ENCODE measurements at regions not wholly inside any gene's neighbourhood (a gene's known extent, or its start where the extent isn't known, plus 50 kb on each side); places are given as distances from the start of the nearest gene placed in this dataset.

DNA sequence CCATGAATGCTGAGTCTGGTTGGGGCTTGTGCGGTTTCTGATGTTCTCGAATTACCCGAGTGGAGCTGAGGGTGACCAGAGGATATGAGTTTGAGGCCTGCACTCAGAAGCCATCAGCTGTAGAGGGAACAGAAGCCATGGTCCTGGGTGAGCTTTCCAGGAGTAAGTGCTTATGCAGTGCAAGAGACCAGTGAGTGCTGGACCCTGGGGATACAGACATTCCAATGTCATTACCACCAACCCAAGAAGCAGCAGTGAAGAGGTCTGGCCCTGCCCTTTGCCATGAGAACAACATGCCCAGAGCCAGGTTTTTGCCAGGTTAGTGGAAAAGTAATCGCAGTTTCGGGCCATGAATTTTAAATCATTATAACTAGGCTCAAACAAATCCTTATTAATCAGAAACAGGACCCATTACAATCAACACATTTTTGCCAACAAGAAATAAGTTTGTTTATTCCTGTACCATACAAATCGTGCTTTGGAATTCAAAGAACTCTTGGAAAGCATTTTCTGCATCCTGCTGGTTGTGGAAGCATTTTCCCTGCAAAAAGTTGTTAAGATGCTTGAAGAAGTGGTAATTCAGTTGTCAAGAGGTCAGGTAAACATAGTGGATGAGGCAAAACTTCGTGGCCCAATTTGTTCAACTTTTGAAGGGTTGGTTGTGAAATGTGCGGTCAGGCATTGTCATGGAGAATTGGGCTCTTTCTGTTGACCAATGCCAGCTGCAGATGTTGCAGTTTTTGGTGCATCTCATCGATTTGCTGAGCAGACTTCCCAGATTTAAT lies 154.6 kb downstream of the SYK start:
- Mint-ChIP-seq H3K36me3 (ENCODE audit: low read depth) (no peaks in the 10 kb centered on the region), H3K4me1 (peaks cover 13% of the 10 kb centered on the region), H3K27me3 (ENCODE audit: insufficient read depth, low read depth, poor library complexity) (peaks cover 1% of the 10 kb centered on the region), H3K4me3 (no peak overlapping the region), H3K9me3 (no peaks in the 10 kb centered on the region), H3K27ac (no peak overlapping the region)
- 0 out of 2 replicates have a peak, but pooled peaks cover 3% of the 10 kb centered on the region for H3K9me2 ChIP-seq (ENCODE audit: insufficient read depth)
- H2AFZ ChIP-seq: no peak overlapping the region
- H3K27ac ChIP-seq (ENCODE audit: low read depth): no peak overlapping the region
- no peak overlapping the region for H3K4me3 ChIP-seq
- DNase-seq (ENCODE audit: low spot score) (no peak), ATAC-seq (no peak)
- H3K27me3 ChIP-seq (ENCODE audit: insufficient read depth): no peaks in the 10 kb centered on the region
- H4K20me1 ChIP-seq (replicated peaks; ENCODE audit: insufficient read depth): no peaks in the 10 kb centered on the region
- peaks cover 10% of the 10 kb centered on the region; the same call in 1 of the 2 replicates for H3K4me1 ChIP-seq (ENCODE audit: insufficient read depth)
- H3F3A ChIP-seq (replicated peaks; ENCODE audit: low read depth): no peaks in the 10 kb centered on the region
- no peaks in the 10 kb centered on the region for H3K36me3 ChIP-seq (ENCODE audit: insufficient read depth)
- H3K79me2 ChIP-seq (replicated peaks; ENCODE audit: insufficient read depth): no peaks in the 10 kb centered on the region
- no peak overlapping the region for H3K4me2 ChIP-seq
- TF ChIP-seq EZH2phosphoT487 (IDR thresholded peaks at IDR 0.05; ENCODE audit: unreplicated experiment): no peak
- TF ChIP-seq, protein P1, sequence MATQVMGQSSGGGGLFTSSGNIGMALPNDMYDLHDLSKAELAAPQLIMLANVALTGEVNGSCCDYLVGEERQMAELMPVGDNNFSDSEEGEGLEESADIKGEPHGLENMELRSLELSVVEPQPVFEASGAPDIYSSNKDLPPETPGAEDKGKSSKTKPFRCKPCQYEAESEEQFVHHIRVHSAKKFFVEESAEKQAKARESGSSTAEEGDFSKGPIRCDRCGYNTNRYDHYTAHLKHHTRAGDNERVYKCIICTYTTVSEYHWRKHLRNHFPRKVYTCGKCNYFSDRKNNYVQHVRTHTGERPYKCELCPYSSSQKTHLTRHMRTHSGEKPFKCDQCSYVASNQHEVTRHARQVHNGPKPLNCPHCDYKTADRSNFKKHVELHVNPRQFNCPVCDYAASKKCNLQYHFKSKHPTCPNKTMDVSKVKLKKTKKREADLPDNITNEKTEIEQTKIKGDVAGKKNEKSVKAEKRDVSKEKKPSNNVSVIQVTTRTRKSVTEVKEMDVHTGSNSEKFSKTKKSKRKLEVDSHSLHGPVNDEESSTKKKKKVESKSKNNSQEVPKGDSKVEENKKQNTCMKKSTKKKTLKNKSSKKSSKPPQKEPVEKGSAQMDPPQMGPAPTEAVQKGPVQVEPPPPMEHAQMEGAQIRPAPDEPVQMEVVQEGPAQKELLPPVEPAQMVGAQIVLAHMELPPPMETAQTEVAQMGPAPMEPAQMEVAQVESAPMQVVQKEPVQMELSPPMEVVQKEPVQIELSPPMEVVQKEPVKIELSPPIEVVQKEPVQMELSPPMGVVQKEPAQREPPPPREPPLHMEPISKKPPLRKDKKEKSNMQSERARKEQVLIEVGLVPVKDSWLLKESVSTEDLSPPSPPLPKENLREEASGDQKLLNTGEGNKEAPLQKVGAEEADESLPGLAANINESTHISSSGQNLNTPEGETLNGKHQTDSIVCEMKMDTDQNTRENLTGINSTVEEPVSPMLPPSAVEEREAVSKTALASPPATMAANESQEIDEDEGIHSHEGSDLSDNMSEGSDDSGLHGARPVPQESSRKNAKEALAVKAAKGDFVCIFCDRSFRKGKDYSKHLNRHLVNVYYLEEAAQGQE (IDR thresholded peaks at IDR 0.05; ENCODE audit: unreplicated experiment): no peak
- TF ChIP-seq JUNB (IDR thresholded peaks at IDR 0.05; ENCODE audit: unreplicated experiment): no peak
- TF ChIP-seq CTCF (conservative IDR thresholded peaks at IDR 0.05; ENCODE audit: low read depth in 2 of 2): no peak

DNA sequence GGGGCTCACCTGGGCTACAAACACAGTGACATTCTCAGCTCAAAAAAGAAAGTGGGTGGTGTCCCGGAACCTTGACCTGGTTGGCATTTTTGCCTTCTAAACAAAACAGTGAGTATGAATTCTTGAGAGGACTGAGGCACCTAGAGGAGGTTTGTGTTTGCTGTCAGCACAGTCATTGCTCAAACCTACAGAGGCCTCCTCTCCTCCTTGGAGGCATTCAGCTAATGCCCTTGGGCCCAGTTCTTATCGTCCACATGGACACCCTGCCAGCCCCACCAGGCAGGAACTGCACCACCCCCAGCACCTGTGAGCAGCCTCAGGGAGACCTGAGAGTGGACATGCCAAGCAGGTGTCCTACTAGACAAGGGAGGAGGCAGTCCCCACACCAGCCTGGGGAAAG lies 156.7 kb downstream of the SYK start:
- H3K4me3 ChIP-seq: no peak overlapping the region
- Mint-ChIP-seq H3K4me1 (peaks cover 7% of the 10 kb centered on the region), H3K27me3 (ENCODE audit: insufficient read depth, low read depth, poor library complexity) (peaks cover 3% of the 10 kb centered on the region), H3K4me3 (no peak overlapping the region), H3K27ac (no peak overlapping the region), H3K9me3 (no peaks in the 10 kb centered on the region; the same call in 2 of the 3 replicates), H3K36me3 (ENCODE audit: low read depth) (no peaks in the 10 kb centered on the region)
- no peaks in the 10 kb centered on the region for H4K20me1 ChIP-seq (replicated peaks; ENCODE audit: insufficient read depth)
- H3K4me1 ChIP-seq (ENCODE audit: insufficient read depth): peaks cover 4% of the 10 kb centered on the region; the same call in 1 of the 2 replicates
- H2AFZ ChIP-seq: no peak overlapping the region
- H3K4me2 ChIP-seq: no peak overlapping the region
- no peak for ATAC-seq
- no peak for DNase-seq (ENCODE audit: low spot score)
- H3K36me3 ChIP-seq (ENCODE audit: insufficient read depth): no peaks in the 10 kb centered on the region
- H3K27ac ChIP-seq (ENCODE audit: low read depth): no peak overlapping the region
- no peaks in the 10 kb centered on the region for H3K79me2 ChIP-seq (replicated peaks; ENCODE audit: insufficient read depth)
- 0 out of 2 replicates have a peak, but pooled peaks cover 3% of the 10 kb centered on the region for H3K9me2 ChIP-seq (ENCODE audit: insufficient read depth)
- no peaks in the 10 kb centered on the region for H3F3A ChIP-seq (replicated peaks; ENCODE audit: low read depth)
- no peaks in the 10 kb centered on the region for H3K27me3 ChIP-seq (ENCODE audit: insufficient read depth)
- TF ChIP-seq JUNB (IDR thresholded peaks at IDR 0.05; ENCODE audit: unreplicated experiment) (no peak), NANOG (IDR thresholded peaks at IDR 0.05; ENCODE audit: borderline replicate concordance) (no peak), STAT1 (IDR thresholded peaks at IDR 0.05; ENCODE audit: unreplicated experiment) (no peak)
- TF ChIP-seq, protein P1 (IDR thresholded peaks at IDR 0.05; ENCODE audit: unreplicated experiment): no peak
